ENCODE measurements at regions not wholly inside any gene's neighbourhood (a gene's known extent, or its start where the extent isn't known, plus 50 kb on each side); places are given as distances from the start of the nearest gene placed in this dataset.

DNA sequence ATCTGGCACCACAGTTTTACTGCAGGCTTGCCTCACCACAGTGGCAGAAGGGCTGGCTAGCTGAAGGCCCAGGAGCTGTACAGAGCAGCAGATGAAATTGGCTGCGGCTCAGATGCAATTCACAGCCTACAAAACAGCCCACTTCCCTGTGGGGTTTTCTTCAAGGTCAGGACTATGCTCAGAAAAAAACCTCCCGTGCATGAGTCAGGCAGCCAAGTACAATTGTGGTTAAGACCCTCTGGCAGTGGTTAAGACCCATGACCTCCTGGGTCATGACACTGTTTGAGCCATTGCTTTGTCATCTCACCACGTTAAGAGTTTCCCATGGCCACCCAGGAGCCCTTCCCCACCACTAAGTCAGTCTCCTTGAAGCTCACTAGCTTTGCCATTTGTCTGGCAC, 276.3 kb downstream of the HNRNPD start:
- Histone ChIP-seq H3K4me3 (ENCODE audit: control insufficient read depth in 2 of 3, extremely low read depth in 1 of 3, insufficient read depth in 2 of 3, low read depth in 1 of 3, low read length in 3 of 3) (no peak overlapping the region), H3K79me2 (ENCODE audit: control insufficient read depth, insufficient read depth, low read length) (no peaks in the 10 kb centered on the region), H3K27me3 (ENCODE audit: control insufficient read depth, extremely low read depth, insufficient read depth, low read length) (no peaks in the 10 kb centered on the region), H3K4me1 (ENCODE audit: control insufficient read depth, extremely low read depth, insufficient read depth, low read length) (no peaks in the 10 kb centered on the region), H3K36me3 (ENCODE audit: control insufficient read depth in 2 of 2, extremely low read depth in 1 of 2, insufficient read depth in 2 of 2, low read length in 2 of 2) (no peaks in the 10 kb centered on the region), H3K9me3 (ENCODE audit: control insufficient read depth, low read depth, low read length) (no peaks in the 10 kb centered on the region), H3K9ac (ENCODE audit: control insufficient read depth, extremely low read depth, insufficient read depth, low read length) (no peak overlapping the region), H2AFZ (ENCODE audit: control insufficient read depth, low read length) (no peak overlapping the region), H3K27ac (ENCODE audit: control insufficient read depth, insufficient read depth, low read length) (no peak overlapping the region), H4K20me1 (ENCODE audit: control insufficient read depth, extremely low read depth, insufficient read depth, low read length) (no peaks in the 10 kb centered on the region), H3K4me2 (ENCODE audit: control insufficient read depth, extremely low read depth, insufficient read depth, low read depth, low read length) (no peak overlapping the region), H3K9me1 (ENCODE audit: control insufficient read depth, extremely low read depth, insufficient read depth, low read length) (no peaks in the 10 kb centered on the region)
- no peak for DNase-seq (ENCODE audit: low read depth, low spot score)
- no peak for FAIRE-seq
- dilution Hi-C loops (cut with MboI; ENCODE audit: extremely low pct_ligation_motif_present, low sequenced_read_pairs), result no loop called here
- TF ChIP-seq EZH2 (IDR thresholded peaks at IDR 0.05; ENCODE audit: low read length), result no peak
- TF ChIP-seq, protein P1, sequence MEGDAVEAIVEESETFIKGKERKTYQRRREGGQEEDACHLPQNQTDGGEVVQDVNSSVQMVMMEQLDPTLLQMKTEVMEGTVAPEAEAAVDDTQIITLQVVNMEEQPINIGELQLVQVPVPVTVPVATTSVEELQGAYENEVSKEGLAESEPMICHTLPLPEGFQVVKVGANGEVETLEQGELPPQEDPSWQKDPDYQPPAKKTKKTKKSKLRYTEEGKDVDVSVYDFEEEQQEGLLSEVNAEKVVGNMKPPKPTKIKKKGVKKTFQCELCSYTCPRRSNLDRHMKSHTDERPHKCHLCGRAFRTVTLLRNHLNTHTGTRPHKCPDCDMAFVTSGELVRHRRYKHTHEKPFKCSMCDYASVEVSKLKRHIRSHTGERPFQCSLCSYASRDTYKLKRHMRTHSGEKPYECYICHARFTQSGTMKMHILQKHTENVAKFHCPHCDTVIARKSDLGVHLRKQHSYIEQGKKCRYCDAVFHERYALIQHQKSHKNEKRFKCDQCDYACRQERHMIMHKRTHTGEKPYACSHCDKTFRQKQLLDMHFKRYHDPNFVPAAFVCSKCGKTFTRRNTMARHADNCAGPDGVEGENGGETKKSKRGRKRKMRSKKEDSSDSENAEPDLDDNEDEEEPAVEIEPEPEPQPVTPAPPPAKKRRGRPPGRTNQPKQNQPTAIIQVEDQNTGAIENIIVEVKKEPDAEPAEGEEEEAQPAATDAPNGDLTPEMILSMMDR (optimal IDR thresholded peaks at IDR 0.05 in 1 of 3, IDR thresholded peaks at IDR 0.05 in 1 of 3, conservative IDR thresholded peaks at IDR 0.05 in 1 of 3; ENCODE audit: extremely low read depth in 1 of 3, insufficient read depth in 2 of 3, low read length in 3 of 3), result no peak

GRCh38 chr4:82090717-82091116, 283.1 kb downstream of the HNRNPD start:
- Histone ChIP-seq H3K79me2 (ENCODE audit: control insufficient read depth, insufficient read depth, low read length) (no peaks in the 10 kb centered on the region), H3K36me3 (ENCODE audit: control insufficient read depth in 2 of 2, extremely low read depth in 1 of 2, insufficient read depth in 2 of 2, low read length in 2 of 2) (no peaks in the 10 kb centered on the region), H3K4me2 (ENCODE audit: control insufficient read depth, extremely low read depth, insufficient read depth, low read depth, low read length) (no peak overlapping the region), H3K27ac (ENCODE audit: control insufficient read depth, insufficient read depth, low read length) (no peak overlapping the region), H4K20me1 (ENCODE audit: control insufficient read depth, extremely low read depth, insufficient read depth, low read length) (no peaks in the 10 kb centered on the region), H2AFZ (ENCODE audit: control insufficient read depth, low read length) (no peak overlapping the region), H3K9me1 (ENCODE audit: control insufficient read depth, extremely low read depth, insufficient read depth, low read length) (no peaks in the 10 kb centered on the region), H3K9me3 (ENCODE audit: control insufficient read depth, low read depth, low read length) (no peaks in the 10 kb centered on the region), H3K27me3 (ENCODE audit: control insufficient read depth, extremely low read depth, insufficient read depth, low read length) (no peaks in the 10 kb centered on the region), H3K9ac (ENCODE audit: control insufficient read depth, extremely low read depth, insufficient read depth, low read length) (no peak overlapping the region), H3K4me3 (ENCODE audit: control insufficient read depth in 2 of 3, extremely low read depth in 1 of 3, insufficient read depth in 2 of 3, low read depth in 1 of 3, low read length in 3 of 3) (no peak overlapping the region), H3K4me1 (ENCODE audit: control insufficient read depth, extremely low read depth, insufficient read depth, low read length) (no peaks in the 10 kb centered on the region)
- dilution Hi-C loops (cut with MboI; ENCODE audit: extremely low pct_ligation_motif_present, low sequenced_read_pairs), result no loop called here
- TF ChIP-seq, protein P1 (optimal IDR thresholded peaks at IDR 0.05 in 1 of 3, IDR thresholded peaks at IDR 0.05 in 1 of 3, conservative IDR thresholded peaks at IDR 0.05 in 1 of 3; ENCODE audit: extremely low read depth in 1 of 3, insufficient read depth in 2 of 3, low read length in 3 of 3), result no peak
- TF ChIP-seq EZH2 (IDR thresholded peaks at IDR 0.05; ENCODE audit: low read length), result no peak
- FAIRE-seq (no peak), DNase-seq (ENCODE audit: low read depth, low spot score) (no peak)

Data from keratinocyte (primary cell).